IPS DF 19.7 (cell line): ENCODE measurements at regions not wholly inside any gene's neighbourhood (a gene's known extent, or its start where the extent isn't known, plus 50 kb on each side); places are given as distances from the start of the nearest gene placed in this dataset.

Source experiments
- DNase-seq: peaks from one replicate; pipeline ENCODE4 v3.0.0-alpha.2; 2013; ENCODE audit warnings: low read depth, low spot score

DNA sequence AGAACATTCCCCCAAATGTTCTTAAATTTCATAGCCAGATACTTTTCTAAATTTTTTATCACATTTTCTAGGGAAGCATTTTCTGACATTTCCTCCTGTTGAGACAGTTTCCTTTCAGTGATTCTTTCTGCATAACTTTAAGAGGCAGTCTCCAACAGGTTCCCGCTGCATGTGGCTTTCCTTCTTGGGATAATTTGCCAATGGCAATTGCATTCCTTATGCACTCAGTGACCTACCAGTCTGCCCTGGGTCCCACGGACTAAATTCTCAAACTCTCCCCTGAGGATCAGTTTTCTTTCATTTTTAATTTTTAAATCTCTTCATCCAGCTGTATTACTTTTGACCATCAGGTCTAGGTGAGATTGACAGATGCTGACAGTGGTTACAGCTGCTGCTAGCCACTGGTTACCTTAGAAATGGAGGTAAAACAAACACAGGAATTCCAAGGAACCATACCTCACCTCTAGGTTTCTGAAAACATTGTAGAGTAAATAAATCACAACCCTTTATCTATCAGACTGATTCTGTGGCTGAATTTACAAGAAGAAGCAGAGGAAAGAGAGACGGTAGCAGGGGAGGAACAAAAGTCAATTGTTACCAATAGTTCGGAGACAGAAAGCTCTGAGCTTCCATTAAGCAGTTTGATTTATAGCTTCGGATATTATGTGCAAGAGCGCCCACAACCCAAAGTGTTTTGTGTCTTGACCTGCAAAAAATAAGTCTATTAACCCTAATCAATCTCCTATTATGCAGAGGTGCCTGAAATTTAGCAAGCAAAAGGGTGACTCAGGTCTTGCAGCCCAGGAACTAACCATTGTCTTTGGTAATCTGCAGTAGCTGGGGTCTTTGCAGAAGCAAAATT is 216.0 kb downstream of the PMP22 start:
- no peak for DNase-seq

DNA sequence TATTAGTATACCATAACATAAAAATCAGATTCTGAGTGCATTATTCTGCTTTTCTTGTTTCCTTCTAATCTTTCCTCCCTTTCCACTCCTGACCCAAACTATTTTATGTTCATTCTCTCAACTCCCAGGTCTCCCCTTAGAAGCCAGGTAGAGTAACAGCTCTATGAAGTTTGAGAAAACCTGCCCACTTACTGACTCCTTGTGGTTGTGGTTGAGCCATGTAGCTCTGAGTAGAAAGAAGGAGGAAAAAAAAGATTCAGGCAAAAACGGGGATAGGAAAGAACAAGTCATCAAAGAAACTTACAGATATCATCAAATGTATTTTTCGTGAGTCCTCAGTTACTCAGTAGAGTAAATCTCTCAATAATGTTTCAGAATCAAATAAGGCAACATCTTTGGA is 216.7 kb downstream of the PMP22 start:
- DNase-seq = no peak

DNA sequence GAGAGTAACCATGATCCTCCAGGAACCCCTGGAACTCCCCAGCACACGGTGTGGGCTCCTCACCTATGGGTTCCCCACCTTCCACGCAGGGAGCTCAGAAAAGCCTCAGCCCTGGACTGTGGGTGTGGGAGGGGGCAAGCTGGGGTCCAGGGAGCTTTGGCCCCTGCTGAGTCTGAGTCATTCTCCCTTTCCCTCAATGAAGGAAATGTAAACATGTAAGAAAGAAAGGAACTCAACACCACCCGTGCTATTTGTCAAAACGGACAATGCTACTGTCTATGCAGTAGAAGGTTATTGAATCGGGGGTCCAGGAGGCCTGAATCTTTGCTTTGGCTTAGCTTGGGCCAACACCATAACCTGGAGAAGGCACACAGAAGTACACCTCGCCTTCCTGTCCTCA is 222.8 kb downstream of the PMP22 start:
- DNase-seq = no peak

DNA sequence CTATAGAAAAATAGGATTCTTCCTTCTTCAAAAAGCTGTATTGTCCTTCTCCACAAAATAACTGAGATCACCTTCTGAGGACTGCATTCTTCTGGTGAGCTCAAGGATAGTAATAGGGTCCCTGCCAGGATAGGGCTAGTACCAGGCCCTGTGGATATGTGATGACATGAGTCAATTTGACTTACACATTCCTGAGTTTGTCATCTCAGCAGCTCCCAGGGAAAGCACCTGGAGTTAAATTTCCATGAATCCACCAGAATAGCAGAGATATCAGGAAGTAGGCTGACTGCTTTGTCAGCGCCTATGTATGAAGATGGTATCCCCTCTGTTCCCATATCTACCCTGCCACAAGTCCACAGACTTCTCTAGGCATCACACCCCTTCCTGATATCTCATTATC is 225.8 kb downstream of the PMP22 start:
- no peak for DNase-seq

DNA sequence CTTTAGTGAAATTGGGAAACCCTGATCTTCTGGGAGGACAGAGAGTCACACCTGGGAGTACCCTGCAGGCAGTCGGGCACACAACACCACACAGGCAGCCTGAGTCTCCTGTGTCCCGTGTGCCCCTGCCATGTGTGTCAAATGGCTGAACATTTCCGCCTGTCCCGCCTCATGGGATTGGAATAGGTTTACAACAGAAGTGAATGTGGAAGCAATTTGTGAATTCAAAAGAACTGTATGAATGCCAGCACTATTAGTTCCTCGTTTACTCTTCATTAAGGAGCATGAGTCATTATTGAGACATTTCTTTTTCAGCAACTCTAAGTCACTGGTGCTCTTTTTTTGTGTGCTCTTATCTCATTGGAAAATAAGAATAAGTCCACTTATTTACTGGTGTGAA is 226.5 kb downstream of the PMP22 start:
- DNase-seq = no peak

DNA sequence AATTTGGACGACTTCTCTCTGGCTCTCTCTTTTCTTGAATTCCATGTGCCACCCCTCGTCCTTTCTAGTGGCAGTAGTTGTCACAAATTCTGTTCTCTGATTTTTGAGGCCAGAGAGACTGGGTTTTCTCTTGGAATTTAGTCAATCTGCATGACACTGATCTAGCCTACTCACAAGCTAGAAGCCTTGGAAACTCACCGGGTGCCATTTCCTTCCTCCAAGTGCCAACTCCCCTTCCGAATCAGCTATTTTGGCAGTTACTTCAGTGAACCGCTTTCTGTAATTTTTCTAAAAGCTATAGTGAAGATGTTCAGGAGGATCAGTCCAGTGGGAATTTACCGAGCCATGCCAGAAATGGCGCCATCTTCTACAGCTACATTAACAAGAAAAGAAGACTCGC is 228.9 kb downstream of the PMP22 start:
- DNase-seq = peak; percentile 83

DNA sequence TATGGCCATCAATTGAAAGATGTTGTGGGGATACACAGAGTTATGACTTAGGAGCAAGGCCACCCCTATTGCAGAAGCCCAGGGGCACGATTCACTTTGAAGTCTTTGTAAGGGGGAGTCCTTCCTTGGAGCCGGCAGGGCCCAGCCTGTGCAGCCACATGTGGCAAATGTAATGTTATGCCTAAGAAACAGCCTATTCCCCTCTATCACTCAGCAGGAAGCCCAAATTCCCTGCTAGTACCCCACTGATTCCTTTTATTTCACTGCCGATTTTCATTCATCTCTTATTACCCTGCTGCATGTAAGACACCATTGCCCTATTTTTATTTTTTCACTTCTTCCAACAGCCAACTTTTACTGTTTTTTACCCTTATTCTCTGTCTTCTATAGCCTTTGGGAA is 233.2 kb downstream of the PMP22 start:
- no peak for DNase-seq

DNA sequence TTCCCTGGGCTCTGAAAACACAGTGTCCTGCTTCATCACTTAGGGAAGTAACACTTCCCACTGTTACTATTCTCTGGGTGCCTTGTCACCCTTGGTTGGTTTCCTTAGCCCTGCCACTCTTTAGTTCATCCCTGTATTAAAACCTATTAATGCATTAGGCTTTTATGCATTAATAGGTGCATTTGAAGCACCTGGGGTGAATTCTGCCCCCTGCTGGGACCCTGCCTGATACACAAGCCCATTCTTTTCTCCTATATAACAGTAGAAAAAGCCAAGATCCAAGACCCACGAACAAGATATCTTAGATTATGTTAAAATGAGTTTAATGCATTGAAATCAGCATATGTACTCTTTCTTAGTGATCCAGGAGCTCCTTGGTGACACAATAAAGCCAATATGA is 235.7 kb downstream of the PMP22 start:
- DNase-seq = no peak

DNA sequence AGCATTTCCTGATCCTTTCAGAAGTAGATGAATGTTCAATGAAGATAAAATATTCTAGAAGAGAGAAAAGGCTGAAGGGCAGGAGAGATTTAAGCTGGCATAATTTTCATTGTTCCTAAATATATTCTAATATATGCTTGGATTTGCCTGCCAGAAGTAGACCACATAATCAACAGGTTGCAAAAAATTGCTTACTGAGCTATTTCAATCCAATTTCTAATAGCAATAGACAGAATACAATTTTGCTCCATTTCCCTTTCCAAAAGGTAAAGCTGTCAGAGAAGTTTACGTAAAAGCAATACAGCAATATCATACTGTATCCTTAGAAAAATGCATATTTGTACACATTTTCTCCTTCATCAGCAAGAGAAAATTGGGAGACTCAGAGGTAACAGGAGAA is 237.3 kb downstream of the PMP22 start:
- DNase-seq = no peak

DNA sequence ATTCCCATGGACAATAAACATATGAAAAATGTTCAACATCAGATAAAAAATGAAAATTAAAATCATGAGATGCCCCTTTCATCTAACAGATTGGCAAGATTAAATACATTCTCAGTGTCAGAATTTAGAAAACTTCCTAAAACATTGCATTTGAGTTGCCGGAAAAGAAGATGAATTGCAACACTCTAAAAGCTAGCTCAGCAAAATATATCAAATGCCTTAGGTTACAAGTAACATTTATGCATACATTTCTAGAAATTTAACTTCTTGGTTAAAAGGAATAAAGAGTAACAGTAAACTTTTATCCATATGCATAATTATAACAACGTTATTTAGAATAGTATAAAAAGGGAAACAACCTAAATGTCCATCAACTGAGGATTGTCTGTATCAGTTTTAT is 239.0 kb downstream of the PMP22 start:
- DNase-seq = no peak

DNA sequence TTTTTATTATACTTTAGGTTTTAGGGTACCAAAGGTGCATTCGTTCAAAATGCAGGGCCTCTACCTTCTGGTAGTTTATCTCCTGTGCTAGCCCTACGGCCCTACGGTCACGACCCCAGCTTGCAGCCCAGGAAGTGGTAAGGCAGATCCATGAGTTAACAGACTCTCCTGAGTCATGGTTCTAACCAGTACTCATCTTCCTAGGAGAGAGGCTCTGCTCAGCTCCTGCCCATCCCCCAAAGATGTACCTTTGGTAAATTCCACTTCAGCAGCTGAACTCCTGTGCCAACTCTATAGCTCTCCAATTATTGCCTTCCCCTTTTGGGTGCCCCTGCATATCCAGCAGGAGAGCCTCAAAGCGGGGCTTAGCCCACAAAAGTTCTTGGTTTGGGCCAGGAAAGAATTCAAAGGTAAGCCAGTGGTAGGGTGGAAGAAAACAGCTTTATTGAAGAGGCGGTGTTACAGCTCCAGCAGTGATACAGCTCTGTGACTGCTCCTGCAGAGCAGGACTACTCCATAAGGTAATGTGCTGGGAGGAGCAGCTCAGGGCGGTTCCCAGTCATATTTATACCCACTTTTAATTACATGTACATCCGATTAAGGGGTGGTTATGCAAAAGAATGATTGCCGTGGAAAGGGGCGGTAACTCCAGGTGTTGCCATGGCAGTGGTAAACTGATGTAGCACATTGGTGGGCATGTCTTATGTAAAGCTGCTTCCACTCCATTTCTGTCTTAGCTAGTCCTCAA is 241.4 kb downstream of the PMP22 start:
- no peak for DNase-seq

DNA sequence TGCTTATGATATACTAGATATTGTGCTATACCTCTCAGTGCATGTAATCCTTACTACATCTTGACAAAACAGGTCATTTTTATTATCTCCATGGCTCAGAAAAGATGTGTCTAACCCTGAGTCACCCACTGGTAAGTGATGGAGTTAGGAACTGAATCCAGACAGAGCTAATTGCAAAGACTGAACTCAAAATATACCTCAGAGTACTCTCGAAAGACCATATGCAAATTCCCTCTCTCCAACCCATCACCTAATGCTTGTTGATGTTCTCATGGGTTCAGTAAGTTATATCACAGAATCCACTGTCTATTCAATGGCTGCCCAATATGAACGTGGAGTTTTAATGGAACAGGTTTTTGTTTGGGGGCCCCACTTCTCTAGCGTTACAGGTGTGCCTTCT is 246.0 kb downstream of the PMP22 start:
- no peak for DNase-seq

DNA sequence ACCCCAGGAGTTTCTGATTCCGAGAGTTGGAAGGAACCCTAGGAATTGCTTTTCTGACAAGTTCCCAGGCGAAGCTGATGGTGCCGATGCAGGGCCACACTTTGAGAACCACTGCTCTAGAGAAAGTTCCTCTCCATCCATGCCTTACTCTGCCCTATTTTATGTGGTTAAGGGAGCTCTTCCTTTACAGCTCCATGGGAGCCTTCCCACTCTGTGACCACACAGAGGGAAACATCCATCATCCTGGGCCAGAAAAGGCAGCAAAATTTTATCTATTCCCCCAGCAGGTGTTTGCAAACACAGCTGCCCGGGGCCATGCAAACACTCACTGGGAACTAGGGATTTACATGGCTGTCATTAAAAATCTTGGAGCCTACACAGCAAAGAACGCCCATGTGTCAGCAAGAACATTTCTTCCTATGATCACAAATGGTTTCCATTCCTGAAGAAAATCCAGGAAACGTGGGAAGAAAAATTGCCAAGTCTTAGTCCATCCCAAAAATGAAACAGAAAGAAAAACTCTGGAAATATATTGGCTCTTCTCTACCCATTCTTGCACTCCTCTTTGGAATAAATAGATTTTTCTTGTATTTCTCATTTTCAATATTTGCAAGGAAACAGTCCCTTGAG is 252.7 kb downstream of the PMP22 start:
- no peak for DNase-seq

DNA sequence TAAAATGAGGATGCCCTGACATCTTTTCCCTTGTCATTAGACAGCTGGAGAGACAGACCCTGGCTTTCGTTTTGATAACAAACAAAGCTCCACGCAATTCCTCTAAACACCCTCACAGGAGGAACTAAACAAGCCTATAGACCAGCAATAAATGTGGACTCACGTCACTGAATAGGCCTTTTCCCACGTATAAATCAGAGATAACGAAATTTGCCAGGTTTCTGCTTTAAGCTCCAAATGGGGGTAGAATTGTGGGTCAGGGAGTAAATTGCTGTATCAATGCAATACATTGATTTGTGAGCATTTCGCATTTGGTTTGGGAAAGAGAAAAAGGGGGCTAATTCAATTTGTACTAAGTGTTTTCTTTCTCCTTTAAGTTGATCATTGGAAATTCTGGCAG is 256.0 kb downstream of the PMP22 start:
- no peak for DNase-seq

DNA sequence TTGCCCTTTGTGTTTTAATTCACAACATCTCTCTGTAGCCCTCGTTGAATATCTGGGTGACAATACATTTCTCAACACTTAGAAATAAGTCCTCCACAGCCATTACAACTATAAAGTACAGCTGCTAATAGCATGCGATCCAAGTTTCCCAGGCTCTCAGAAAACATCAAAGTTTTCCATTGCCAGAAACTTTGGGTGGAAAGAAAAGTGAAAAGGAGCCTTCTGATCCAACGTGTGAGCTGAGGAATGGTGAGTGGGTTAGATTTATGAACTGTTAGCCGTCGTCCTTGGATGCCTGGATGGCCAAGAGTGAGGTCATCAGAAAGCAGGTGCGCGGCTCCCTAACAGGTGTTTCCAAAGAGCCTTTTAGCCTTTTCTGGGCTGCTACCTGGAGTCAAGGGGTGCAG is 258.0 kb downstream of the PMP22 start:
- no peak for DNase-seq

DNA sequence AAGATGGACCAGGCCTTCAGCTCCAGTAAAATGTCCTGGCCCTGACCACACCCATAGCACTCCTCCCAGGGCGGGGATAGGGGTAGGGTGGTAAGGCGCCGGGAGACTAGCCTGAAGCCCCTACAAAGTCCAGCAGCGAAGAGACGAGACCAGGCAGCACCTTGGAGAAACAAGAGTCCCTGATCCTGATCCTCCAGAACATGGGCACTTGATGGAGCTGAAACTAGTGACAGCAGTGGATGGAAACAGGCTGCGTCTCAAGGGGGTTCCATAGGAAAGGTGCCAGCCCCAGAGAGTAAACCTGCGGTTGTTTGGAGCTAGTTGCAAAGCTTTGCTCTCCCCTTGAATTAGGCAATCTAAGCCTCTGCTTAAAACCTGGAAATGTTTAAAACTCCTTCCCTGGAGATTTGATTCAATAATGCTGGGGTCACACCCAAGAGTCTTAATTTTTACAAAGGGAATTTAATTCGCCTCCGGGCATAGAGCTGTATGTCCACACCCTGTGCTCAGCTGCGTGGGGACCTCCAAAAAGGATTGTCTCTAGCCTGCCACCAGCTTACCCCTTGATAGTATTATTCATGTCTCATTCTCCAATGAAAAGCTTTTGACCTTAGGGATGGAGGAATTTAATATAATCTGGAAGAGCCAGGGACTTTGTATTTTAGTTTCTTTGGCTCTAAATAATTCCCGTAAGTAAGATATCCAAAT is 258.6 kb downstream of the PMP22 start:
- DNase-seq = no peak

DNA sequence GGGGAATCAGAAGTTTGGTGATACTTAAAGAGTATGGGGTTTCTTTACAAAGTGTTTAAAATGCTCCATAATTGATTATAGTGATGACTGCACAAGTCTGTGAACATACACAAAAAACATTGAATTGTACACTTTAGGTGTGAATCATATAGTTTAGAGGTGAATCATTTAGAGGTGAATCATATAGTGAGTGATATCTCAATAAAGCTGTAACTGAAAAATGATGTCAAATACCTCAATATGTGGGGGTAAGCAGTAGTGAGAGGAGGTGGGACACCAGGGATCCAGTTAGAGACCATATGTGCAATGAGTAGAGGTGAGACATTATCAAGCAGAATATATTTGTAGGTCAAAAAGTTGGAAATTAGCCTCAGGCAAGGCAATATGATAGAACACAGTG is 264.5 kb downstream of the PMP22 start:
- no peak for DNase-seq

DNA sequence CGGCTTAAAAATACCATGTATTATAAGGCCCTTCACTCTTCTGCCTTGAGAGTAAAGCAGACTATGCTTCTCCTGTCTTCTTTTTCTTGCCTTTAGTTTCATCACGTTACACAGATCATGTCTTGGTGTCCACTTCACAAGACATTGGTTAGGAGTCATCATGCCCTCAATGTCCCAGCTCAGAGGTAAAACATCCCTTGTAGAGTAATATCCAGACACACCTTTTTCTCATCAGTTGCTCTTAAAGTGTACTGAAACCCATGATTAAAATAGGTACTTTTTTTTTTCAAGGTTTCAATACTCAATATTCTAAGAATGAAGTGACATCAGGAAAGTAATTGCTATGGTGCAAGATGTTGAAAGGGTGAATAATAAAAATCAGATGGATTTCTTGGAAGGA is 267.8 kb downstream of the PMP22 start:
- no peak for DNase-seq

DNA sequence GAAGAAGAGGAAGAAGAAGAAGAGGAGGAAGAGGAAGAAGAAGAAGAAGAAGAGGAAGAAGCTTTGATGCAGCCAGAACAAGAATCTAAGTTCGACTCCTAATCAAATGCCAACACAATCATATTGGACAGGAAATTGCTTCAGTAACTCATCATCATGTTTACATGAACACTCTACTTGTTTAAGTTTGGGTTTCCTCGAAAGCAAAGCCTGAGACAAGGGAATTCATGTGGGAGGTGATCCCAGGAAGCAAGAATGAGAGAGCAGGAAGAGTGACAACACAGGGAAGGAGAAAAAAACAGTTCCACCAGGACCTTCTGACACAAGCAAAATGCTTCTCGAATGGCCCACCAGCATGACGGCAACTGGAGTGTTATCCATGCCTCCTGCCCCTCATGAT is 279.0 kb downstream of the PMP22 start:
- DNase-seq = no peak

DNA sequence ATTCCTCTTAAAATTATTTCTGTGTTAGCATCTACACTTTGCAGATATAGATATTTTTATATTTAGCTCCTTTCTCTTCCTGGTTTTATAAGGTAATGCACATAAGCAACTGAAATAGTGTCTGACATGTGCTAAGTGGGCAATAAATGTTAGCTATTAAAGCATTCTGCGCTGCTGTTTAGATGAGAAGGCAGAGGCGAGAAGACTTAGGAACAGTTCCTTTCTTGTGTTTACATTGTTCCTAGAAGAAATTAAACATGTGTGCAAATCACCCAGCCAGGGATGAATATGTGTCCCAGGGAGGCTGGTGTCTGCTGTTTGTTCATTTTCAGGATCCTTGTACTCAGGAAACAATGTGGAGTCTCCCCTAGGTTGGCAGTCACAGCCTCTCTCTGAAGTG is 292.3 kb downstream of the PMP22 start:
- no peak for DNase-seq

DNA sequence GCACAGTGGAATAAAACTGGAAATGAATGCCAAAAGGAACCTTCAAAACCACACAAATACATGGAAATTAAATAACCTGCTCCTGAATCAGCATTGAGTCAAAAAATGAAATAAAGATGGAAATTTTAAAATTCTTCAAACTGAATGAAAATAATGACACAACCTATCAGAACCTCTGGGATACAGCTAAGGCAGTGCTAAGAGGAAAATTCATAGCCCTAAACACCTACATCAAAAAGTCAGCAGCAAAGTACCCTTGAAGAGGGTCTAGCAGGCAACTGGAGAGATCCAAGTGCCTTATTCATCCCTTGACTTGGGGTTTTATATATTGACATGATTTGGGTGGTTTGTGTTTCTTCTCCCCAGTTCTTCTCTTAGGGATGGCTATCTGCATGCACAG is 294.1 kb downstream of the PMP22 start:
- DNase-seq = no peak

DNA sequence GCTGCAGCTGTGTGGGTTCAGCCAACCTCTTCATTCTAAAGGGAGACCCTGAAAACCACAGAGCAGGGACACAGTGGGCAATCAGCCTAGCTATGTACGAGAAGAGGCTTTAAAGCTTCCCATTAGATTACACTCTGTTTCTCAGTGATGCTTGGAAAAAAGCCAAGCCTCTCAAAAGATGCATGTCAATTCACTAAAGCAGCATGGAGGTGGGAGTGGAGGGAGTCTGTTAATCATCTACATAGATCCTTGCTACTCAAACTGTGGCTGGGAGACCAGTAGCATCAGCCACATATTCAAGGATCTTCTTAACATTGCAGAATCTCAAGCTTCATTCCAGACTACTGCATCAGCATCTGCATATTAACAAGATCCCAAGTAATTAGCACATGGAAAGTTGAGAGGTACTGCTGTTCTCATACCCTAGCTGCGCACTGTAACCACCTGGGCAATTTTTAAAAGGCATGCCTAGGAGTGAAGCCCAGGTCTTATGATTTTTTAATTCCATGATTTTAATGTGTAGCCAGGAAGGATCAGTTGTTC is 305.9 kb downstream of the PMP22 start:
- no peak for DNase-seq
